ENCODE measurements at regions not wholly inside any gene's neighbourhood (a gene's known extent, or its start where the extent isn't known, plus 50 kb on each side); places are given as distances from the start of the nearest gene placed in this dataset.

GRCh38 chr1:78232630-78233029, 186.9 kb downstream of the GIPC2 start:
- ChIA-PET POLR2A (interaction anchor here (0.6 kb wide), 1 partner anchor 108 kb away, joined by 3 read pairs; no protein-coding TSS in a partner anchor), CTCF (no interaction called here)
- DNase-seq (no peak), ATAC-seq (no peak)
- Mint-ChIP-seq H3K27me3 (peaks cover 6% of the 10 kb centered on the region), H3K9me3 (no peaks in the 10 kb centered on the region), H3K4me3 (no peak overlapping the region), H3K4me1 (ENCODE audit: low read depth) (peaks cover 1% of the 10 kb centered on the region), H3K27ac (no peak overlapping the region), H3K36me3 (ENCODE audit: low read depth) (no peaks in the 10 kb centered on the region)
- intact Hi-C loops (cut with micrococcal nuclease) = no loop called here
- TF ChIP-seq CTCF (IDR thresholded peaks at IDR 0.05) = no peak

GRCh38 chr1:78234496-78234895, 188.7 kb downstream of the GIPC2 start:
- POLR2A ChIA-PET = no interaction called here
- H3K36me3 Mint-ChIP-seq (ENCODE audit: low read depth) = no peaks in the 10 kb centered on the region
- no peak for ATAC-seq
- DNase-seq = no peak
- H3K9me3 Mint-ChIP-seq = peaks cover 6% of the 10 kb centered on the region
- TF ChIP-seq CTCF (IDR thresholded peaks at IDR 0.05) = no peak
- peaks cover 6% of the 10 kb centered on the region for H3K27me3 Mint-ChIP-seq
- H3K4me1 Mint-ChIP-seq (ENCODE audit: low read depth) = peaks cover 1% of the 10 kb centered on the region
- intact Hi-C loops (cut with micrococcal nuclease) = no loop called here
- H3K4me3 Mint-ChIP-seq = no peak overlapping the region
- no peak overlapping the region for H3K27ac Mint-ChIP-seq
- CTCF ChIA-PET = no interaction called here

GRCh38 chr1:78236716-78237115, 190.9 kb downstream of the GIPC2 start:
- Mint-ChIP-seq H3K4me3 (no peak overlapping the region), H3K9me3 (peaks cover 7% of the 10 kb centered on the region), H3K27me3 (peaks cover 6% of the 10 kb centered on the region), H3K27ac (no peak overlapping the region), H3K4me1 (ENCODE audit: low read depth) (peaks cover 1% of the 10 kb centered on the region), H3K36me3 (ENCODE audit: low read depth) (no peaks in the 10 kb centered on the region)
- POLR2A ChIA-PET = no interaction called here
- TF ChIP-seq CTCF (IDR thresholded peaks at IDR 0.05) = no peak
- DNase-seq (no peak), ATAC-seq (no peak)
- CTCF ChIA-PET = no interaction called here
- intact Hi-C loops (cut with micrococcal nuclease) = no loop called here

- Mint-ChIP-seq H3K4me1 (ENCODE audit: low read depth) (peaks cover 1% of the 10 kb centered on the region), H3K4me3 (no peak overlapping the region), H3K27ac (no peak overlapping the region), H3K9me3 (peaks cover 7% of the 10 kb centered on the region), H3K36me3 (ENCODE audit: low read depth) (no peaks in the 10 kb centered on the region), H3K27me3 (peaks cover 3% of the 10 kb centered on the region)
- CTCF ChIA-PET = no interaction called here
- POLR2A ChIA-PET = no interaction called here
- no peak for TF ChIP-seq CTCF (IDR thresholded peaks at IDR 0.05)
- no peak for DNase-seq
- no peak for ATAC-seq
- intact Hi-C loops (cut with micrococcal nuclease) = no loop called here
Observed at GRCh38 chr1:78237364-78237916, 191.7 kb downstream of the GIPC2 start.

- H3K4me3 Mint-ChIP-seq = no peak overlapping the region
- DNase-seq (no peak), ATAC-seq (no peak)
- H3K9me3 Mint-ChIP-seq = peaks cover 7% of the 10 kb centered on the region
- TF ChIP-seq CTCF (IDR thresholded peaks at IDR 0.05) = no peak
- H3K27ac Mint-ChIP-seq = no peak overlapping the region
- POLR2A ChIA-PET = no interaction called here
- CTCF ChIA-PET = no interaction called here
- H3K36me3 Mint-ChIP-seq (ENCODE audit: low read depth) = no peaks in the 10 kb centered on the region
- H3K4me1 Mint-ChIP-seq (ENCODE audit: low read depth) = no peaks in the 10 kb centered on the region
- H3K27me3 Mint-ChIP-seq = no peaks in the 10 kb centered on the region
- intact Hi-C loops (cut with micrococcal nuclease) = no loop called here
Observed at GRCh38 chr1:78240191-78240590, 194.4 kb downstream of the GIPC2 start.

Measured in activated CD8-positive, alpha-beta T cell treated with anti-CD3 and anti-CD28 coated beads for 36 hours (primary cell).